ENCODE measurements at regions not wholly inside any gene's neighbourhood (a gene's known extent, or its start where the extent isn't known, plus 50 kb on each side); places are given as distances from the start of the nearest gene placed in this dataset.

DNA sequence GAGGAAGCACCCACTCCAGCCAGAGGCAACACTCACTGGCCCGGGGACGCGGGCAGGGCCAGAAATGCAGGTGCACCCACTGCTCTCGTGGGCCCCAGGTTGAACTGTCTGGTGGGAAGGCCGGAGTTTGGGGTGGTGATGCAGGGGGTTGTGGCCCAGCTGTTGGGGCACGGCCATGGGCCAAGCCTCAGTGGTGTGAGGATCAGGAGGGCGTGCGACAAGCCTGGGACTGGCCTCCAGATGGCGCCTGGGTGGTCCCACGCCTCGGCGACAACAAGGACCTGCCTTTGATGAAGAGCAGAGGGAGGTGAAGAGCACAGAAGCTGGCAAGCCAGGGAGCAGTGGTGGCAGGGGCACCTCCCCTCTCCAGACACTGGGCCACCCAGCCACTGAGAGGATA lies 240.8 kb downstream of the BRD1 start:
- H3K4me1 ChIP-seq (ENCODE audit: control insufficient read depth in 5 of 5, insufficient read depth in 5 of 5, low read length in 5 of 5), result no peaks in the 10 kb centered on the region
- H3K9me3 ChIP-seq (ENCODE audit: control insufficient read depth in 5 of 5, low read length in 5 of 5), result no peaks in the 10 kb centered on the region
- H3K27ac ChIP-seq (ENCODE audit: low read depth, low read length), result no peak overlapping the region
- H3K4me3 ChIP-seq (ENCODE audit: low read depth in 1 of 5, low read length in 5 of 5), result no peak overlapping the region
- H3K36me3 ChIP-seq (ENCODE audit: control insufficient read depth in 5 of 5, insufficient read depth in 5 of 5, low read length in 5 of 5), result peaks cover 0 to 4% (median 0%) of the 10 kb centered on the region in 5 donors
- peaks cover 0 to 6% (median 0%) of the 10 kb centered on the region in 5 donors for H3K27me3 ChIP-seq (ENCODE audit: control insufficient read depth in 5 of 5, insufficient read depth in 4 of 5, low read length in 5 of 5)
- no peak overlapping the region for H3K9ac ChIP-seq (ENCODE audit: low read length in 5 of 5)

DNA sequence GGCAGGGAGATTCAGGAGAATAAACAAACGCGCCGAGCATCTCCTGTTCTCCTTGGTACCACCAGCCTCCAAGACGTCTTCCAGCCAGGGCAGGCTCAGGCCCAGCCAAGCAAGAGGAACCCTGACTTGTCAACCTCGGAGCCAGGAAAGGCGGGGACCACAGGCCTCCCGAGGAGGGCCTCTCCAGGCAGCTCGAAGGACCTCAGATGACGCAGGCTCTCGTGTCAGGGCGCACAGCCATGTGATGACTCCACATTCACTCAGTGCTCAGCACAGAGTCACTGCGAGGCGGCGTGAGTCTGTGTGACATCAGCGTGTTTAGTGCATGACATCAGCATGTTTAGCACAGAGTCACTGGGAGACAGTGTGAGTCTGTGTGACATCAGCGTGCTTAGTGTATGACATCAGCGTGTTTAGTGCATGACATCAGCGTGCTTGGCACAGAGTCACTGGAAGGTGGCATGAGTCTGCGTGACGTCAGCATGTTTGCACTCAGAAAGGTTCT lies 241.4 kb downstream of the BRD1 start:
- Histone ChIP-seq H3K36me3 (ENCODE audit: control insufficient read depth in 5 of 5, insufficient read depth in 5 of 5, low read length in 5 of 5) (peaks cover 0 to 4% (median 0%) of the 10 kb centered on the region in 5 donors), H3K4me1 (ENCODE audit: control insufficient read depth in 5 of 5, insufficient read depth in 5 of 5, low read length in 5 of 5) (no peaks in the 10 kb centered on the region), H3K9ac (ENCODE audit: low read length in 5 of 5) (no peak overlapping the region), H3K9me3 (ENCODE audit: control insufficient read depth in 5 of 5, low read length in 5 of 5) (no peaks in the 10 kb centered on the region), H3K4me3 (ENCODE audit: low read depth in 1 of 5, low read length in 5 of 5) (no peak overlapping the region), H3K27me3 (ENCODE audit: control insufficient read depth in 5 of 5, insufficient read depth in 4 of 5, low read length in 5 of 5) (peaks cover 0 to 6% (median 0%) of the 10 kb centered on the region in 5 donors), H3K27ac (ENCODE audit: low read depth, low read length) (no peak overlapping the region)

DNA sequence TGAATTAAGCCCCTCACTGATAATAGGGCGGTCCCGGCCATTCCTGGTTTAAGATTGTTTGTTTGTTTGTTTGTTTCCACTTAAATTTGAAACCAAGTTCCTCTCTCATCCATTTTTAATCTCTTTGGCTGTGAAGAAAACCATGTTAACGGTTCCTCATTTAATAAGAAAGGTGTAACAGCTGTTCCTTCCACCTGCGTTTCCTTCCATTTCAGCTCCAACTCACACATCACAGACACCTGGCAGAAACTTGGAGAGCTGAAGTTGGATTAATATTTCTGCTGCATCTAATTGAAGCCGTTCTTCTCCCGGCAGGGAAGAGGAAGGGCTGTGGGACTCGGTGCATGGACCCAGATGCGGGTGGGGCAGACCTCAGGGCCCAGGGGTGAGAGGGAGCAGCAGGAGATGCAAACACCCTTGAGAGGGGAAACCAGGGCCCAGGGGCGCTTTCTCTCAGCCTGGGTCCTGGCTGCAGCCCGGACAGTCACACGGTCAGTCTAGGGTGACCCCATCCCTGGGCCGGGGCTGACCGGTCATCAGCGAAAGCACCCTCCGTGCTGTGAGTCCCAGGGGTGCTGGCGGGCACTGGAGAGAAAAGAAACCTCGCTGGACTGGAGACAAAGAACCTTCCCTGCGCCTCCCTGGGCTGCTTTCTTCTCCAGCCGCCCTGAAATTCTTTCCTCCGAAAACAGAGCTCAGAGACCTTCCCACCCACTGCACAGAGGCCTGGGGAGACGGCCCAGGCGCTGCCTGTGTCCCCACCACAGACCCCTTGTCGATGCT lies 242.0 kb downstream of the BRD1 start:
- peaks cover 0 to 5% (median 0%) of the 10 kb centered on the region in 5 donors for H3K9me3 ChIP-seq (ENCODE audit: control insufficient read depth in 5 of 5, low read length in 5 of 5)
- H3K36me3 ChIP-seq (ENCODE audit: control insufficient read depth in 5 of 5, insufficient read depth in 5 of 5, low read length in 5 of 5), result peaks cover 0 to 4% (median 0%) of the 10 kb centered on the region in 5 donors
- H3K4me1 ChIP-seq (ENCODE audit: control insufficient read depth in 5 of 5, insufficient read depth in 5 of 5, low read length in 5 of 5), result no peaks in the 10 kb centered on the region
- H3K4me3 ChIP-seq (ENCODE audit: low read depth in 1 of 5, low read length in 5 of 5), result no peak overlapping the region
- peaks cover 0 to 6% (median 0%) of the 10 kb centered on the region in 5 donors for H3K27me3 ChIP-seq (ENCODE audit: control insufficient read depth in 5 of 5, insufficient read depth in 4 of 5, low read length in 5 of 5)
- no peak overlapping the region for H3K9ac ChIP-seq (ENCODE audit: low read length in 5 of 5)
- no peak overlapping the region for H3K27ac ChIP-seq (ENCODE audit: low read depth, low read length)

DNA sequence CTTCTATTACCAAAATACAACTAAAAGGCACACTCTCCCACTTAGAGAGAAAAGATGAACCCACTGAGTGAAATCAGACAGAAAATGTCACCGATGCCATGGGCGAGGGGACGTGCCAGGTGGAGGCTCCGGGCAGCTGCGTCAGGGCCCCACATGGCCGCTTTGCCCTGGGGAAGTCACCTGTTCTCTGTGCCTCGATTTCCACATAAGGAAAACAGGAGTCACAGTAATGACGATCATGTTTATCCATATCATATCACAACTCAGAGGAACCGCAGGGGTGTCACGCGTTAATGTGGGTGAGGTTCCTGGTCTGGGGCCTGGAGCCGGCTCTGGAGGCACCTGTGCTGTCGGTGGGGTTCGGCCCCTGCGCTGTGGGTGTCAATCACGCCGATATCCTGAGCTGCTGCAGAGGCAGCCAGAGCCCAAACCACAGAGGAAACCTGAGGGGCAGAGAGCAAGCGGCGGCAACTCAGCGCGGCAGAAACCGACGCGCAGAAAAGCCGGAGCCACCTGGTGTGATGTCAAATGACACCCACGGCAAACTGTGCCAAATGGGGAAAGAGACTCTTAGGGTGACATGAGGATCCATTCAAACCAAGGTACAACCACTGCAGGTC lies 243.7 kb downstream of the BRD1 start:
- H3K36me3 ChIP-seq (ENCODE audit: control insufficient read depth in 5 of 5, insufficient read depth in 5 of 5, low read length in 5 of 5), result peaks cover 0 to 4% (median 0%) of the 10 kb centered on the region in 5 donors
- peaks cover 0 to 17% (median 7%) of the 10 kb centered on the region in 5 donors for H3K9me3 ChIP-seq (ENCODE audit: control insufficient read depth in 5 of 5, low read length in 5 of 5)
- H3K4me3 ChIP-seq (ENCODE audit: low read depth in 1 of 5, low read length in 5 of 5), result no peak overlapping the region
- H3K27ac ChIP-seq (ENCODE audit: low read depth, low read length), result no peak overlapping the region
- H3K27me3 ChIP-seq (ENCODE audit: control insufficient read depth in 5 of 5, insufficient read depth in 4 of 5, low read length in 5 of 5), result peaks cover 0 to 3% (median 0%) of the 10 kb centered on the region in 5 donors
- no peak overlapping the region for H3K9ac ChIP-seq (ENCODE audit: low read length in 5 of 5)
- H3K4me1 ChIP-seq (ENCODE audit: control insufficient read depth in 5 of 5, insufficient read depth in 5 of 5, low read length in 5 of 5), result no peaks in the 10 kb centered on the region

DNA sequence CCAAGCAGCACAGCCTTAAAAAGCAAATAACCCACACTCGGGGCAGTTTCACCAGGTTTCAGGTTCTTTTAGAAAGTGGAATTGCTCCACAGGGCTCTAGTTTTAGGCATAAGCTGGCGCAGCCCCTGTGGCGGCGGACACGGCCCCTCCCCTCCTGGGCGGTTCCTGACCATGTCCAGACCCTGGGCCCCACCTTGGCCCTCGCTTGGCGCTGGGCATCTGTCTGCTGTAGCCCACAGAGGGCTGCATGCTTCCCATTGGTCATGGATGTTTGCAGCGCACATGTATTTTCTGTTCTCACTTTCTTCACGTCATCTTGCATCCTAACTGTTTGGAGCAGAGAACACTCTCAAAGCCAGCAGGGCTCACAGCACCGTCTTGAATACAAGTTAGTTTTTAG lies 244.3 kb downstream of the BRD1 start:
- Histone ChIP-seq H3K9me3 (ENCODE audit: control insufficient read depth in 5 of 5, low read length in 5 of 5) (peaks cover 0 to 20% (median 7%) of the 10 kb centered on the region in 5 donors), H3K27ac (ENCODE audit: low read depth, low read length) (no peak overlapping the region), H3K9ac (ENCODE audit: low read length in 5 of 5) (no peak overlapping the region), H3K4me3 (ENCODE audit: low read depth in 1 of 5, low read length in 5 of 5) (no peak overlapping the region), H3K4me1 (ENCODE audit: control insufficient read depth in 5 of 5, insufficient read depth in 5 of 5, low read length in 5 of 5) (no peaks in the 10 kb centered on the region), H3K36me3 (ENCODE audit: control insufficient read depth in 5 of 5, insufficient read depth in 5 of 5, low read length in 5 of 5) (peaks cover 0 to 4% (median 0%) of the 10 kb centered on the region in 5 donors), H3K27me3 (ENCODE audit: control insufficient read depth in 5 of 5, insufficient read depth in 4 of 5, low read length in 5 of 5) (peaks cover 0 to 3% (median 0%) of the 10 kb centered on the region in 5 donors)

DNA sequence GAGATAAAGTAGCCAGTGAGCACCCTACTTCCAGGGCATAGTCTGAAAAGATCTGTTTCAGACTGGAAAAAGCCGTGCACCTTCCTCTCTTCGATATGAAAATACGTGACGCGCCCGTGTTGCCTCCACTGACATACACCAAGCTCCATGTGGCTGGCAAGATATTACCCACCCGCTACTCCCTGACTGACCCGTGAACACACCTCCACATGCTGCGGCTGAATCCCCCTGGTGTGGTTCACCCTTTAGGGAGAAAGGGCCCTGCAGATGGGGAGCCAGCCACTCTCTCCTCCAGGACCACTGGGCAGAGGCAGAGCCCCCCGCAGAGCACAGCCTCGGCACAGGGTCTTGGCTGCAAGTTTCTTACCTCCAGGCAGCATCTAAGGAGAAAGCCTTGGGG lies 245.0 kb downstream of the BRD1 start:
- peaks cover 0 to 3% (median 0%) of the 10 kb centered on the region in 5 donors for H3K27me3 ChIP-seq (ENCODE audit: control insufficient read depth in 5 of 5, insufficient read depth in 4 of 5, low read length in 5 of 5)
- H3K27ac ChIP-seq (ENCODE audit: low read depth, low read length), result no peak overlapping the region
- peaks cover 0 to 4% (median 0%) of the 10 kb centered on the region in 5 donors for H3K36me3 ChIP-seq (ENCODE audit: control insufficient read depth in 5 of 5, insufficient read depth in 5 of 5, low read length in 5 of 5)
- H3K9me3 ChIP-seq (ENCODE audit: control insufficient read depth in 5 of 5, low read length in 5 of 5), result peaks cover 0 to 20% (median 7%) of the 10 kb centered on the region in 5 donors
- no peak overlapping the region for H3K4me3 ChIP-seq (ENCODE audit: low read depth in 1 of 5, low read length in 5 of 5)
- H3K4me1 ChIP-seq (ENCODE audit: control insufficient read depth in 5 of 5, insufficient read depth in 5 of 5, low read length in 5 of 5), result no peaks in the 10 kb centered on the region
- H3K9ac ChIP-seq (ENCODE audit: low read length in 5 of 5), result no peak overlapping the region

DNA sequence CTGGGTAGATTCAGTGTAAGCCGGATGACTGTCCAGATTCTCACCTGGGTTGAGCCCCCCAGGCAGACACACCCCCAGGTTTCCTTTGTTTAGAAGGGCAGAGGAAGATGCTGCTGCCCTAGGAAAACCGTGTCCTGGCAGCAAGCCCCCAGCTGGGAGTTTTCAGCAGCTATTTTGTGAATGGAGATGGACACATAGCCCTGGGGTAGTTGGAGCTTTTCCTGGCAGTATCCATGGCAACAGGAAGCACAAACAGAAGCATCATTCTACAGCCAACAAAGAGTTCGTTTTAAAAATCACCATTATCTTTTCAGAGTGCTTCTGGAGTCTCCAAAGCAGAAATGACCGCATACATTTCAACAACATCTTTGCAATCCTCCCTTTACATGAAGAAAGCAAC lies 245.5 kb downstream of the BRD1 start:
- no peaks in the 10 kb centered on the region for H3K4me1 ChIP-seq (ENCODE audit: control insufficient read depth in 5 of 5, insufficient read depth in 5 of 5, low read length in 5 of 5)
- peaks cover 0 to 4% (median 0%) of the 10 kb centered on the region in 5 donors for H3K36me3 ChIP-seq (ENCODE audit: control insufficient read depth in 5 of 5, insufficient read depth in 5 of 5, low read length in 5 of 5)
- peaks cover 0 to 20% (median 7%) of the 10 kb centered on the region in 5 donors for H3K9me3 ChIP-seq (ENCODE audit: control insufficient read depth in 5 of 5, low read length in 5 of 5)
- no peak overlapping the region for H3K9ac ChIP-seq (ENCODE audit: low read length in 5 of 5)
- peaks cover 0 to 3% (median 0%) of the 10 kb centered on the region in 5 donors for H3K27me3 ChIP-seq (ENCODE audit: control insufficient read depth in 5 of 5, insufficient read depth in 4 of 5, low read length in 5 of 5)
- no peak overlapping the region for H3K27ac ChIP-seq (ENCODE audit: low read depth, low read length)
- no peak overlapping the region for H3K4me3 ChIP-seq (ENCODE audit: low read depth in 1 of 5, low read length in 5 of 5)

DNA sequence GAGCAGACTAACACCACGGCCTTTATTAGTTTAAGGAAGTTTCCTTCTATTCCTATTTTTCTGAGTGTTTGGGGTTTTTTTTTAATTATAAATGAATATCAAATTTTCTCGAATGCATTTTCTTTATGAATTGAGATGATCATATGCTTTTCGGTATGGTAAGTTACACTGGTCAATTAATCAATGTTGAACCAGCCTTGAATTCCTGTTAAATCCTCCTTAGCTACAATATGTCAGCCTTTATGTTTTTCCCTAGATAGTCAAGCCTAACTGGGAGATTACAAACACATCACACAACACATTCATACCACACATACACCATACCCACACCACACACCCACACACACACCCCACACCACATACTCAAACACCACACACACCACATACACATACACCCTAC lies 247.6 kb downstream of the BRD1 start:
- H3K27ac ChIP-seq (ENCODE audit: low read depth, low read length), result no peak overlapping the region
- H3K4me3 ChIP-seq (ENCODE audit: low read depth in 1 of 5, low read length in 5 of 5), result no peak overlapping the region
- no peaks in the 10 kb centered on the region for H3K36me3 ChIP-seq (ENCODE audit: control insufficient read depth in 5 of 5, insufficient read depth in 5 of 5, low read length in 5 of 5)
- no peaks in the 10 kb centered on the region for H3K27me3 ChIP-seq (ENCODE audit: control insufficient read depth in 5 of 5, insufficient read depth in 4 of 5, low read length in 5 of 5)
- H3K4me1 ChIP-seq (ENCODE audit: control insufficient read depth in 5 of 5, insufficient read depth in 5 of 5, low read length in 5 of 5), result peaks cover 0 to 2% (median 0%) of the 10 kb centered on the region in 5 donors
- H3K9me3 ChIP-seq (ENCODE audit: control insufficient read depth in 5 of 5, low read length in 5 of 5), result peaks cover 0 to 20% (median 7%) of the 10 kb centered on the region in 5 donors
- no peak overlapping the region for H3K9ac ChIP-seq (ENCODE audit: low read length in 5 of 5)

DNA sequence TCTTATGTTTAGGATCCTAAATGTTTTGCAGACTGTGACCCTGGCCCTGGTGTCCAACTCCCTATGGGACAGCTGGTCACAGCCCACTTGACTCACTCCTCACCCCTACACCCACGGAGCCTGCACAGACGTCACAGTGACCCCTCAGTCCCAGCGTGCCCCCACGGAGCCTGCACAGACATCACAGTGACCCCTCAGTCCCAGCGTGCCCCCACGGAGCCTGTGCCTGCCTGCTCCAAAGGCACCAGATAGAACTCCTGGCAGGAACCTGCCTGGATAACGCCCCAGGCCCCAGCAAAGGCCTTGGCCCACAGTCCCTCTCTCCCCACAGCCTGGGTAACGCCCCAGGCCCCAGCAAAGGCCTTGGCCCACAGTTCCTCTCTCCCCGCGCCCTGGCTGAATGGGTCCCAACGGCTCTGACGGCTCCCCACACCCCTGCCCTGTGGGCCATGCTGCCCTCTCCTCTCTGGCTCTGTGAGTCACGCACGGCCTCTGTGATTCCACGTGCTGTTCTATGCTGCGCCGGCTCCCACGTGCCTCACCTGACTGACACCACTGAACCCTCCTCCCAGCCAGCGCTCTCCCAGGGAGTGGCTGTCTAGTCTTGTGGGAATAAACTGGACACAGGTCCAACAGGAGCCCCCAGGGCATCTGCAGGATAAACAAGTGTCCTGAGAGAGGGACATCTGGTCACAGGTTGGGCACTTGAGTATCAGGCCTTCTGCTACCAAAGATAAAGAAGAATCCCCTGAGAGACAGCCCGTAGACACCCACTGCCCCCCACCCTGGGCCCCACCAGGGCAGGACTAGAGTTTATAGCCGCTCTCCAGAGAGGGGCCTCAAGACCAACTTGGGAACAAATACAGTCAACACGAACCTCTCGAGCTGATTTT lies 250.3 kb downstream of the BRD1 start:
- Histone ChIP-seq H3K4me3 (ENCODE audit: low read depth in 1 of 5, low read length in 5 of 5) (no peak overlapping the region), H3K27ac (ENCODE audit: low read depth, low read length) (no peak overlapping the region), H3K36me3 (ENCODE audit: control insufficient read depth in 5 of 5, insufficient read depth in 5 of 5, low read length in 5 of 5) (no peaks in the 10 kb centered on the region)

More for the DNA sequence above, 250.3 kb downstream of the BRD1 start:
- no peaks in the 10 kb centered on the region for H3K27me3 ChIP-seq (ENCODE audit: control insufficient read depth in 5 of 5, insufficient read depth in 4 of 5, low read length in 5 of 5)
- H3K9me3 ChIP-seq (ENCODE audit: control insufficient read depth in 5 of 5, low read length in 5 of 5), result peaks cover 0 to 20% (median 7%) of the 10 kb centered on the region in 5 donors
- H3K9ac ChIP-seq (ENCODE audit: low read length in 5 of 5), result no peak overlapping the region
- peaks cover 0 to 4% (median 0%) of the 10 kb centered on the region in 5 donors for H3K4me1 ChIP-seq (ENCODE audit: control insufficient read depth in 5 of 5, insufficient read depth in 5 of 5, low read length in 5 of 5)
